Activated B cell treated with CpG ODN at 0.5 μM for 24 hours (primary cell): ENCODE measurements at regions not wholly inside any gene's neighbourhood (a gene's known extent, or its start where the extent isn't known, plus 50 kb on each side); places are given as distances from the start of the nearest gene placed in this dataset.

Experiments
- ATAC-seq: fragments of 200-7000 bp; cut with Tn5 transposase; one replicate; pipeline ENCODE4 v1.10.0; 2021; ENCODE audit warnings: low read depth, mild to moderate bottlenecking, moderate library complexity
- CTCF ChIA-PET: fragments of 350-600 bp; sonication (Branson Sonifier 250); formaldehyde crosslinking; loops from one replicate; lab custom pipeline; 2021; ENCODE audit warnings: antibody characterized with exemption; lab: Charles Lee
- POLR2A ChIA-PET: fragments of 350-600 bp; sonication (Branson Sonifier 250); formaldehyde crosslinking; loops from one replicate; lab custom pipeline; 2021; ENCODE audit warnings: antibody characterized with exemption; lab: Charles Lee
- DNase-seq: peaks from one replicate; pipeline ENCODE4 v3.0.0; 2022
- H3K27ac Mint-ChIP-seq: one replicate; pipeline ENCODE4 v1.8.0; 2020; ENCODE audit warnings: mixed read lengths
- H3K27me3 Mint-ChIP-seq: one replicate; pipeline ENCODE4 v1.8.0; 2021; ENCODE audit warnings: mixed read lengths
- H3K36me3 Mint-ChIP-seq: one replicate; pipeline ENCODE4 v1.8.0; 2021; ENCODE audit warnings: low read depth, mixed read lengths
- H3K4me1 Mint-ChIP-seq: one replicate; pipeline ENCODE4 v1.8.0; 2021; ENCODE audit warnings: mixed read lengths
- H3K4me3 Mint-ChIP-seq: one replicate; pipeline ENCODE4 v1.8.0; 2020; ENCODE audit warnings: mild to moderate bottlenecking, mixed read lengths
- H3K9me3 Mint-ChIP-seq: one replicate; pipeline ENCODE4 v1.8.0; 2020; ENCODE audit warnings: mixed read lengths
- intact Hi-C: fragments of 100-400 bp; cut with micrococcal nuclease; formaldehyde crosslinking; loops from one replicate; pipeline ENCODE4 v1.15.1; 2024
- TF ChIP-seq, protein P1 (sequence below): fragments of 200-600 bp; IDR thresholded peaks from one replicate; pipeline ENCODE4 v1.8.0; 2022; ENCODE audit warnings: antibody characterized with exemption, mild to moderate bottlenecking

DNA sequence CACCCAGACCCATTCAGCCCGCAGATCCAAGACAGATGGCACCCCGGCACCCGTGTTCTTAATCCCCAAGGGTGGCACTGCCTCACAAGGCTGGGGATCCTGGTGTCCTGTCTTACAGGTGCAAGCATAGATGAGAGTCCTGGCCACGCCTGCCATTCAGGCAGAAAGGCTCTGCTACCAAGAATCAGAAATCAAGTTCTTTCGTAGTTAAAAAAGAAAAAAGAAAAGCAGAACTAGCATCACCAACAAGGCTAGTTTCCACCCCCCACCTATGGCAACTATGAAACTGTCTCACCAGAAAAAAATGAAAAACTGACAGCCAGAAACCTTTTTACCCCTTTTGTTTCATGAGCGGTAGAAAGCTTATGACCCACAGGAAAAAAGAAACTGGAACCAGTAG, 170.4 kb downstream of the SYK start:
- H3K27me3 Mint-ChIP-seq, result peaks cover 8% of the 10 kb centered on the region
- H3K4me1 Mint-ChIP-seq, result no peaks in the 10 kb centered on the region
- H3K27ac Mint-ChIP-seq, result no peak overlapping the region
- ATAC-seq (no peak), DNase-seq (no peak)
- H3K4me3 Mint-ChIP-seq, result no peak overlapping the region
- intact Hi-C loops, result no loop called here
- TF ChIP-seq, protein P1, sequence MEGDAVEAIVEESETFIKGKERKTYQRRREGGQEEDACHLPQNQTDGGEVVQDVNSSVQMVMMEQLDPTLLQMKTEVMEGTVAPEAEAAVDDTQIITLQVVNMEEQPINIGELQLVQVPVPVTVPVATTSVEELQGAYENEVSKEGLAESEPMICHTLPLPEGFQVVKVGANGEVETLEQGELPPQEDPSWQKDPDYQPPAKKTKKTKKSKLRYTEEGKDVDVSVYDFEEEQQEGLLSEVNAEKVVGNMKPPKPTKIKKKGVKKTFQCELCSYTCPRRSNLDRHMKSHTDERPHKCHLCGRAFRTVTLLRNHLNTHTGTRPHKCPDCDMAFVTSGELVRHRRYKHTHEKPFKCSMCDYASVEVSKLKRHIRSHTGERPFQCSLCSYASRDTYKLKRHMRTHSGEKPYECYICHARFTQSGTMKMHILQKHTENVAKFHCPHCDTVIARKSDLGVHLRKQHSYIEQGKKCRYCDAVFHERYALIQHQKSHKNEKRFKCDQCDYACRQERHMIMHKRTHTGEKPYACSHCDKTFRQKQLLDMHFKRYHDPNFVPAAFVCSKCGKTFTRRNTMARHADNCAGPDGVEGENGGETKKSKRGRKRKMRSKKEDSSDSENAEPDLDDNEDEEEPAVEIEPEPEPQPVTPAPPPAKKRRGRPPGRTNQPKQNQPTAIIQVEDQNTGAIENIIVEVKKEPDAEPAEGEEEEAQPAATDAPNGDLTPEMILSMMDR, result no peak
- H3K9me3 Mint-ChIP-seq, result no peaks in the 10 kb centered on the region
- no peaks in the 10 kb centered on the region for H3K36me3 Mint-ChIP-seq
- ChIA-PET CTCF (no interaction called here), POLR2A (no interaction called here)

DNA sequence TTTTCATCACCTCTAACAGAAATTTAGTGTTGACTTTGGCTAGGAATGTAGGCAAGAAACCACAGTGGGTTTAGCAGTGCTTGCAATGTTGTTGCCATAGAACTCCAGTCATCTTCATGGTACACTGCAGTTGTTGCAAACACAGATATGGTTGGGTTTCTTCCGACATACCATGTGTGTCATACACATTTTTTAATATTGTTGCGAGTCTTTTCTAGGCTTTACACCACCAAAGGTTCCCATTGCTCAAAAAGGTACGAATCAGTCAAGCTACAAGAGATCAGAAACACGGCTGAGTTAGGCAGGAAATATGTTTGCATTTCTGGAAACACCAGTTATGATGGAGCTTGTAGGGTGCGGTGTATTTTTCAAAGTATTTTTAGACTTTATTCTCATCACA, 172.4 kb downstream of the SYK start:
- H3K36me3 Mint-ChIP-seq, result no peaks in the 10 kb centered on the region
- H3K4me1 Mint-ChIP-seq, result no peaks in the 10 kb centered on the region
- CTCF ChIA-PET, result interaction anchor here (1.2 kb wide), 1 partner anchor 11 kb away, joined by 3 read pairs; no protein-coding TSS in a partner anchor
- no peak for DNase-seq
- no peak overlapping the region for H3K27ac Mint-ChIP-seq
- POLR2A ChIA-PET, result no interaction called here
- TF ChIP-seq, protein P1, result no peak
- intact Hi-C loops, result no loop called here
- peaks cover 16% of the 10 kb centered on the region for H3K27me3 Mint-ChIP-seq
- no peaks in the 10 kb centered on the region for H3K9me3 Mint-ChIP-seq
- no peak overlapping the region for H3K4me3 Mint-ChIP-seq
- no peak for ATAC-seq

DNA sequence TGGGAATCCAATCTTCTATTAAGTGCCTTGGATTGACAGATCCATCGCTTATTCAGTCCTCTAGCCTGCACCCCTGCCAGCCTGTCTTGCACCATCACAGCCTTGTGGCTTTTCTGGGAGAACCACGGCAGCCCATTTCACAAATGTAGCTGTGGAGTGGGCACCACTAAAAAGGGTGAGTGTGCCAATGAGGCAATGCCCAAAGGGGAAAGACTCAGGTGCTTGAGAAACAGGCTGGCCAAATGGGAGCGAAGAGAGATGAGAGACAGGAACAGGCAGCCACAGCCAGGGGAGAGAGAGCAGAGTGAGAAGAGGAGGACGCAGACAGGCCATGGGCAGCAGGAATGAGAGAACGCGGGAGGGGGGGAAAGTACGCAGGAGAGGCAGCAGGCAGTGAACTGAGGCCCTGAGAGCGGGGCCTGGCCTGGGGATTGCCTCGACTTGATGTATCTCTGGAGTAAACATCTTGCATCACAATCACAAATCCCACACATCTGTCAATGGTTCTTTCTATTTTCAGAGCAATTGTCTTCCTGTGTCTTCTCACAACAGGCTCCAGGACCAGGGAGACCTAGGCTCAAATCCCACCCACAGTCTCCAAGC, 173.1 kb downstream of the SYK start:
- no peak overlapping the region for H3K27ac Mint-ChIP-seq

DNA sequence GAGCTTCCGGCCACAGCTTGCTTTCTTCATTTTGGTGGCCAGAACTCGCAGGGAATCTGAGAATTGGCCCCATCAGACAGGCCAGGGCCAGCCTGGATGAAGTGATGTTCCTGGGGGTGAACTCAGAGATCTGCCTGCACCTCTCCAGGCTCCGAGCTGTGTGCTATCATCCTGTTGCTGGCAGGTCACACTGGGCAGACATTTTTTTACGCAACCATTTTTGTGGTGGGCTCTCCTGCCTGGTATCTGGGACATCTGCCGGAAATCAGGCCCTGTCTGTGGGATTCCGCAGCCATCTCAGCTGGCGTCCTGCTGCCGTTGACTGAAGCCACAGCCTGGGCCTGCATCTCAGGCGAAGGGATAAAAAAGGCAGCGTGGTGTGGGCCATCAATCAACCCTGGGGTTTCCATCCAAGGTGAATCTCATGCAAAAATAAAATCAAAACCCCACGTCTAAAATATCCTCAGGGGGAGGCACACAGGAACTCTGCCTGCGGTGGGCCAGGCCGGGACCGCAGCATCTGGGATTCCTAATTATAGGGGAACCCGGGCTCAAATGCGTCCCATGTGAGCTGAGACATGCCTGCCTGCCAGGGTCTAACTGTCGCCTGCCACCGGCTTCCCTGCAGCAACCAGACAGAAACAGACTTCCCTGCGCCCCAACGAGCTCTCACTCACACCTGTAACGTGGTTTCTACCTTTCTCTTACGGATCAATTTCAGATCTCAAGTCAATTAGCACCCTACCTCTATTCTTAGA, 174.3 kb downstream of the SYK start:
- Mint-ChIP-seq H3K4me1 (no peaks in the 10 kb centered on the region), H3K27me3 (peaks cover 21% of the 10 kb centered on the region), H3K27ac (no peak overlapping the region), H3K4me3 (no peak overlapping the region), H3K36me3 (no peaks in the 10 kb centered on the region), H3K9me3 (no peaks in the 10 kb centered on the region)
- intact Hi-C loops, result no loop called here
- CTCF ChIA-PET, result no interaction called here
- POLR2A ChIA-PET, result no interaction called here
- no peak for ATAC-seq
- no peak for DNase-seq
- TF ChIP-seq, protein P1, result no peak

More for the DNA sequence above, 173.1 kb downstream of the SYK start:
- CTCF ChIA-PET, result no interaction called here
- no peaks in the 10 kb centered on the region for H3K9me3 Mint-ChIP-seq
- TF ChIP-seq, protein P1, result no peak
- DNase-seq, result no peak
- peaks cover 21% of the 10 kb centered on the region for H3K27me3 Mint-ChIP-seq
- ATAC-seq, result no peak
- no peak overlapping the region for H3K4me3 Mint-ChIP-seq
- intact Hi-C loops, result no loop called here
- no peaks in the 10 kb centered on the region for H3K4me1 Mint-ChIP-seq
- no peaks in the 10 kb centered on the region for H3K36me3 Mint-ChIP-seq
- POLR2A ChIA-PET, result no interaction called here

DNA sequence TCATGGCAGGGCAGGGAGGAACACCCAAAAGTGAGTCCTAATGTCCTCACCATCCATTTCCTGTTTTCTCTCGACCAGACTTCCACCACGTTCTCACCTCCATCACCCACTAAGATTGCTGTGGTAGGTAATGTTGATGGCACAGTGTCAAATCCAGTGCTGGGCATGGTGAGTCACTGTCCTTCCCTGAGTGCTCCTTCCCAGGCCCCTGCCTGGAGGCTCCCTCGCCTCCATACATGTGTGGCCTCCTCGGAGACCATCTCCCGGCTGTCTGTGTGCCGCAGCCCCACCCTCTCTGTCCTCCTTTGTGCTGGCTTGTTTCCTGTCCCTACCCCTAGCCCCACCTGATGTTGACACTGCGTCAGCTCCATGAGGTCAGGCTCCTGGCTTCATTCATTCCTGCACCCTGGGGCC, 177.5 kb downstream of the SYK start:
- no peaks in the 10 kb centered on the region for H3K9me3 Mint-ChIP-seq
- H3K36me3 Mint-ChIP-seq, result no peaks in the 10 kb centered on the region
- no peak for ATAC-seq
- no peak for DNase-seq
- H3K27ac Mint-ChIP-seq, result no peak overlapping the region
- CTCF ChIA-PET, result no interaction called here
- intact Hi-C loops, result no loop called here
- peaks cover 21% of the 10 kb centered on the region for H3K27me3 Mint-ChIP-seq
- H3K4me3 Mint-ChIP-seq, result no peak overlapping the region
- TF ChIP-seq, protein P1, result no peak
- POLR2A ChIA-PET, result interaction anchor here (0.6 kb wide), 1 partner anchor 1893 kb away, joined by 3 read pairs; no protein-coding TSS in a partner anchor
- no peaks in the 10 kb centered on the region for H3K4me1 Mint-ChIP-seq
